Neural cell (in vitro differentiated cells): ENCODE measurements at regions not wholly inside any gene's neighbourhood (a gene's known extent, or its start where the extent isn't known, plus 50 kb on each side); places are given as distances from the start of the nearest gene placed in this dataset.

Experiments
- H2AFZ ChIP-seq: fragments of 200-600, 300-800 bp; sonication (generic), shearing (Covaris generic); 2 replicates; pipeline ENCODE4 v1.6.0; 2014; ENCODE audit warnings: low read depth, mild to moderate bottlenecking, antibody characterized with exemption, low read length, moderate library complexity
- H3F3A ChIP-seq: fragments of 200-600 bp; shearing (Covaris generic); 2 replicates; pipeline ENCODE4 v1.6.1; 2016; ENCODE audit warnings: mild to moderate bottlenecking, moderate library complexity, mixed read lengths, antibody characterized with exemption, low read length; ENCODE audit not compliant: insufficient read depth, poor library complexity, severe bottlenecking
- H3K27ac ChIP-seq: fragments of 200-600, 300-800 bp; sonication (generic), shearing (Covaris generic); 2 replicates; pipeline ENCODE4 v1.5.1; 2014; ENCODE audit warnings: mild to moderate bottlenecking, low read length, moderate library complexity
- H3K27me3 ChIP-seq: fragments of 300-800, 200-600 bp; sonication (generic), shearing (Covaris generic); 2 replicates; pipeline ENCODE4 v1.6.0; 2014; ENCODE audit warnings: mild to moderate bottlenecking, low read depth, low read length, moderate library complexity; ENCODE audit not compliant: insufficient read depth
- H3K36me3 ChIP-seq: fragments of 300-800, 200-600 bp; sonication (generic), shearing (Covaris generic); 2 replicates; pipeline ENCODE4 v1.5.1; 2014; ENCODE audit warnings: mild to moderate bottlenecking, antibody characterized with exemption, low read length, moderate library complexity; ENCODE audit not compliant: insufficient read depth
- H3K4me2 ChIP-seq: fragments of 300-800, 200-600 bp; sonication (generic), shearing (Covaris generic); 2 replicates; pipeline ENCODE4 v1.6.0; 2014; ENCODE audit warnings: mild to moderate bottlenecking, low read length
- H3K4me3 ChIP-seq: fragments of 300-800, 200-600 bp; sonication (generic), shearing (Covaris generic); 2 replicates; pipeline ENCODE4 v1.5.1; 2014; ENCODE audit warnings: mild to moderate bottlenecking, low read length, moderate library complexity
- H3K79me2 ChIP-seq: fragments of 200-600 bp; shearing (Covaris generic); replicated peaks from 2 replicates; pipeline ENCODE4 v1.6.0; 2014; ENCODE audit warnings: mild to moderate bottlenecking, low read length, moderate library complexity; ENCODE audit not compliant: insufficient read depth
- H3K9ac ChIP-seq: fragments of 300-800, 200-600 bp; sonication (generic), shearing (Covaris generic); 2 replicates; pipeline ENCODE4 v1.6.1; 2016; ENCODE audit warnings: mild to moderate bottlenecking, low read length, mixed read lengths
- H3K9me2 ChIP-seq: fragments of 200-600 bp; shearing (Covaris generic); 2 replicates; pipeline ENCODE4 v1.6.1; 2016; ENCODE audit warnings: mild to moderate bottlenecking, low read length, mixed read lengths; ENCODE audit not compliant: insufficient read depth
- H3K9me3 ChIP-seq: fragments of 200-600, 300-800 bp; sonication (generic), shearing (Covaris generic); 2 replicates; pipeline ENCODE4 v1.6.1; 2016; ENCODE audit warnings: mild to moderate bottlenecking, mixed run types, low read length, moderate library complexity, mixed read lengths
- H4K20me1 ChIP-seq: fragments of 200-600 bp; shearing (Covaris generic); 2 replicates; pipeline ENCODE4 v1.6.1; 2016; ENCODE audit warnings: mild to moderate bottlenecking, mixed run types; ENCODE audit not compliant: insufficient read depth
- EP300 ChIP-seq: fragments of 450-650 bp; conservative IDR thresholded peaks from 2 replicates; pipeline ENCODE4 v1.6.1; 2014; ENCODE audit warnings: antibody characterized with exemption, mild to moderate bottlenecking, moderate library complexity; ENCODE audit not compliant: poor library complexity, severe bottlenecking
- EZH2 ChIP-seq: fragments of 200-600, 300-800 bp; shearing (Covaris generic), sonication (generic); IDR thresholded peaks from 2 replicates; pipeline ENCODE4 v1.6.1; 2014; ENCODE audit warnings: antibody characterized with exemption, low read length, borderline replicate concordance, mild to moderate bottlenecking; ENCODE audit not compliant: insufficient read depth, poor library complexity, severe bottlenecking
- MXI1 ChIP-seq: fragments of 450-650 bp; conservative IDR thresholded peaks from 2 replicates; pipeline ENCODE4 v1.6.1; 2014; ENCODE audit warnings: antibody characterized with exemption, mild to moderate bottlenecking; ENCODE audit not compliant: poor library complexity, severe bottlenecking
- POLR2AphosphoS5 ChIP-seq: IDR thresholded peaks from 2 replicates; pipeline ENCODE4 v1.6.1; 2012
- RAD21 ChIP-seq: fragments of 450-650 bp; conservative IDR thresholded peaks from 2 replicates; pipeline ENCODE4 v1.6.1; 2014; ENCODE audit warnings: antibody characterized with exemption, mild to moderate bottlenecking, moderate library complexity
- SMC3 ChIP-seq: fragments of 450-650 bp; conservative IDR thresholded peaks from 2 replicates; pipeline ENCODE4 v1.6.1; 2014; ENCODE audit warnings: antibody characterized with exemption, mild to moderate bottlenecking, moderate library complexity; ENCODE audit not compliant: poor library complexity
- TAF1 ChIP-seq: IDR thresholded peaks from 2 replicates; pipeline ENCODE4 v1.6.1; 2012; ENCODE audit warnings: low read depth
- TF ChIP-seq, protein P1 (sequence below): IDR thresholded peaks from 2 replicates; pipeline ENCODE4 v1.6.1; 2012; ENCODE audit warnings: borderline replicate concordance
- TF ChIP-seq, protein P2 (sequence below): fragments of 450-650 bp; IDR thresholded peaks from 2 replicates; pipeline ENCODE4 v1.5.1; 2014; ENCODE audit warnings: antibody characterized with exemption, mild to moderate bottlenecking, moderate library complexity; ENCODE audit not compliant: poor library complexity, severe bottlenecking

DNA sequence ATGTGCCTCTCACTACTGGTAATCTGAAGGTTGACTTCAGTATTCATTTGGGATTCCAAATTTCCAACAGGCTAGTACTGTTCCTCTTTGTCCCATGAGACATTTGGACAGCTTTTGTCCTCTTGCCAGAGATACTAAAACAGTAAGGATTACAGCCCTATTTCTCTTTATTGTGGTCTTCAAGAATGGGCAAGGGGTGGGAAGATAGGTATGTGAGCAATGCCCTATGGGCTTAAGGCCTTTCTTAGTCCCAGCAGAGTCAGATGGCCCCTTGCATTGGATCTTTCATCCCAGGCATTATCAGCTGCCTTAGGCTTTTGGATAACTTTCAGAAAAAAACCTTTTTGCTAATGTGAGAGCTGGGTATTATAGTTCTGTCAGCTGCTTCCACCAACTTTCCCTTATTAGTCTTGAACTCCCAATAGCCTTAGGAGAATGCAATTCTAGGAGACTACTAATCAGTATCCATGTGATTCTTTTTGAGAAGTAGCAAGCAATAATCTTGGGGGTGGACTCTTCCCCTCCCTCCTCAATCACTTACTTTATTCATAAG lies 361.1 kb upstream of the NUDT12 start:
- H3F3A ChIP-seq: no peaks in the 10 kb centered on the region
- H3K9me2 ChIP-seq: no peaks in the 10 kb centered on the region
- H3K4me3 ChIP-seq: no peak overlapping the region
- no peaks in the 10 kb centered on the region for H3K36me3 ChIP-seq
- H3K9ac ChIP-seq: no peak overlapping the region
- no peak overlapping the region for H3K27ac ChIP-seq
- H4K20me1 ChIP-seq: no peaks in the 10 kb centered on the region
- H2AFZ ChIP-seq: no peak overlapping the region
- H3K4me2 ChIP-seq: no peak overlapping the region
- H3K79me2 ChIP-seq: no peaks in the 10 kb centered on the region
- no peaks in the 10 kb centered on the region for H3K27me3 ChIP-seq
- no peaks in the 10 kb centered on the region for H3K9me3 ChIP-seq
- no peak for TF ChIP-seq POLR2AphosphoS5
- TF ChIP-seq, protein P1, sequence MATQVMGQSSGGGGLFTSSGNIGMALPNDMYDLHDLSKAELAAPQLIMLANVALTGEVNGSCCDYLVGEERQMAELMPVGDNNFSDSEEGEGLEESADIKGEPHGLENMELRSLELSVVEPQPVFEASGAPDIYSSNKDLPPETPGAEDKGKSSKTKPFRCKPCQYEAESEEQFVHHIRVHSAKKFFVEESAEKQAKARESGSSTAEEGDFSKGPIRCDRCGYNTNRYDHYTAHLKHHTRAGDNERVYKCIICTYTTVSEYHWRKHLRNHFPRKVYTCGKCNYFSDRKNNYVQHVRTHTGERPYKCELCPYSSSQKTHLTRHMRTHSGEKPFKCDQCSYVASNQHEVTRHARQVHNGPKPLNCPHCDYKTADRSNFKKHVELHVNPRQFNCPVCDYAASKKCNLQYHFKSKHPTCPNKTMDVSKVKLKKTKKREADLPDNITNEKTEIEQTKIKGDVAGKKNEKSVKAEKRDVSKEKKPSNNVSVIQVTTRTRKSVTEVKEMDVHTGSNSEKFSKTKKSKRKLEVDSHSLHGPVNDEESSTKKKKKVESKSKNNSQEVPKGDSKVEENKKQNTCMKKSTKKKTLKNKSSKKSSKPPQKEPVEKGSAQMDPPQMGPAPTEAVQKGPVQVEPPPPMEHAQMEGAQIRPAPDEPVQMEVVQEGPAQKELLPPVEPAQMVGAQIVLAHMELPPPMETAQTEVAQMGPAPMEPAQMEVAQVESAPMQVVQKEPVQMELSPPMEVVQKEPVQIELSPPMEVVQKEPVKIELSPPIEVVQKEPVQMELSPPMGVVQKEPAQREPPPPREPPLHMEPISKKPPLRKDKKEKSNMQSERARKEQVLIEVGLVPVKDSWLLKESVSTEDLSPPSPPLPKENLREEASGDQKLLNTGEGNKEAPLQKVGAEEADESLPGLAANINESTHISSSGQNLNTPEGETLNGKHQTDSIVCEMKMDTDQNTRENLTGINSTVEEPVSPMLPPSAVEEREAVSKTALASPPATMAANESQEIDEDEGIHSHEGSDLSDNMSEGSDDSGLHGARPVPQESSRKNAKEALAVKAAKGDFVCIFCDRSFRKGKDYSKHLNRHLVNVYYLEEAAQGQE: no peak
- no peak for TF ChIP-seq TAF1
- TF ChIP-seq RAD21: no peak
- no peak for TF ChIP-seq SMC3
- TF ChIP-seq EP300: no peak

DNA sequence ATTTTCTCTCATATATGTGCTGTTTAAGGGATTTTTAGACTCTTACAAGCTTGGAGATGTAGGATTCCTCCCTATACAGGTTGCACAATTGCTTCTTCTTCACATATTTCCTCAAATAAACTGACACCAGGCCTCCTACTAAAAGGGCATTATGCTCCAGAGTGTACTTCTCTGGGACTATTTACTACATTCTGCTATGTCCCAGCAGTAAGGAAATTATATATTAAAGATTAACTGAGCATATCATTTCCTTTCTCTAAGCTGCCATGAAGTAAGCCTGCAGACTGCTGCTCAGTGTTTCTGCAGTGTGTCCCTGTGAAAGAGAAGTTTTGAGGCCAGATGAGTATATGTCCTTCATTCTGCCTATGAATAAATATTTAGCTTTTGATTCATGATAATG lies 356.9 kb upstream of the NUDT12 start:
- no peaks in the 10 kb centered on the region for H3F3A ChIP-seq

More for the DNA sequence above, 356.9 kb upstream of the NUDT12 start:
- Histone ChIP-seq H3K9me3 (no peaks in the 10 kb centered on the region), H3K4me3 (no peak overlapping the region), H4K20me1 (no peaks in the 10 kb centered on the region), H3K79me2 (no peaks in the 10 kb centered on the region), H3K36me3 (no peaks in the 10 kb centered on the region), H3K4me2 (no peak overlapping the region), H3K9me2 (no peaks in the 10 kb centered on the region), H3K9ac (no peak overlapping the region), H2AFZ (no peak overlapping the region), H3K27ac (no peak overlapping the region), H3K27me3 (no peaks in the 10 kb centered on the region)
- TF ChIP-seq POLR2AphosphoS5 (no peak), MXI1 (no peak), EZH2 (no peak), TAF1 (no peak), SMC3 (no peak), EP300 (no peak), RAD21 (no peak)
- TF ChIP-seq, protein P2, sequence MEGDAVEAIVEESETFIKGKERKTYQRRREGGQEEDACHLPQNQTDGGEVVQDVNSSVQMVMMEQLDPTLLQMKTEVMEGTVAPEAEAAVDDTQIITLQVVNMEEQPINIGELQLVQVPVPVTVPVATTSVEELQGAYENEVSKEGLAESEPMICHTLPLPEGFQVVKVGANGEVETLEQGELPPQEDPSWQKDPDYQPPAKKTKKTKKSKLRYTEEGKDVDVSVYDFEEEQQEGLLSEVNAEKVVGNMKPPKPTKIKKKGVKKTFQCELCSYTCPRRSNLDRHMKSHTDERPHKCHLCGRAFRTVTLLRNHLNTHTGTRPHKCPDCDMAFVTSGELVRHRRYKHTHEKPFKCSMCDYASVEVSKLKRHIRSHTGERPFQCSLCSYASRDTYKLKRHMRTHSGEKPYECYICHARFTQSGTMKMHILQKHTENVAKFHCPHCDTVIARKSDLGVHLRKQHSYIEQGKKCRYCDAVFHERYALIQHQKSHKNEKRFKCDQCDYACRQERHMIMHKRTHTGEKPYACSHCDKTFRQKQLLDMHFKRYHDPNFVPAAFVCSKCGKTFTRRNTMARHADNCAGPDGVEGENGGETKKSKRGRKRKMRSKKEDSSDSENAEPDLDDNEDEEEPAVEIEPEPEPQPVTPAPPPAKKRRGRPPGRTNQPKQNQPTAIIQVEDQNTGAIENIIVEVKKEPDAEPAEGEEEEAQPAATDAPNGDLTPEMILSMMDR: no peak
- TF ChIP-seq, protein P1: no peak
